AG09309 (cell line): ENCODE measurements at regions not wholly inside any gene's neighbourhood (a gene's known extent, or its start where the extent isn't known, plus 50 kb on each side); places are given as distances from the start of the nearest gene placed in this dataset.

Experiments used
- DNase-seq: peaks from one replicate; pipeline ENCODE4 v3.0.0-alpha.2; 2010; ENCODE audit warnings: low read depth
- H3K4me3 ChIP-seq: 2 replicates; pipeline ENCODE4 v1.5.1; 2011; ENCODE audit warnings: mild to moderate bottlenecking, low read depth, low read length, moderate library complexity; ENCODE audit not compliant: control insufficient read depth
- CTCF ChIP-seq: IDR thresholded peaks from 2 replicates; pipeline ENCODE4 v1.5.1; 2011; ENCODE audit warnings: mild to moderate bottlenecking, low read depth, low read length, inconsistent platforms; ENCODE audit not compliant: insufficient read depth, control insufficient read depth; ENCODE audit errors: missing control alignments

- no peak overlapping the region for H3K4me3 ChIP-seq
- no peak for TF ChIP-seq CTCF
- DNase-seq: no peak
Measured at GRCh38 chr3:28590860-28591259, 242.2 kb upstream of the AZI2 start.

- no peak for DNase-seq
- H3K4me3 ChIP-seq: no peak overlapping the region
- no peak for TF ChIP-seq CTCF
Measured at GRCh38 chr3:28595372-28595771, 246.7 kb upstream of the AZI2 start.

- H3K4me3 ChIP-seq: no peak overlapping the region
- no peak for TF ChIP-seq CTCF
- no peak for DNase-seq
Measured at GRCh38 chr3:28597452-28597851, 248.8 kb upstream of the AZI2 start.

GRCh38 chr3:28598165-28598564 is 249.5 kb upstream of the AZI2 start:
- DNase-seq: no peak
- H3K4me3 ChIP-seq: no peak overlapping the region
- no peak for TF ChIP-seq CTCF

GRCh38 chr3:28601291-28601690 is 252.7 kb upstream of the AZI2 start:
- no peak for DNase-seq
- TF ChIP-seq CTCF: no peak
- H3K4me3 ChIP-seq: no peak overlapping the region

- TF ChIP-seq CTCF: no peak
- no peak for DNase-seq
Measured at GRCh38 chr3:28606283-28606682, 257.7 kb upstream of the AZI2 start.

GRCh38 chr3:28612232-28612631 is 263.6 kb upstream of the AZI2 start:
- H3K4me3 ChIP-seq: no peak overlapping the region
- TF ChIP-seq CTCF: no peak
- DNase-seq: no peak

More at GRCh38 chr3:28606283-28606682, 257.7 kb upstream of the AZI2 start:
- no peak overlapping the region for H3K4me3 ChIP-seq
